AG09319 (cell line): ENCODE measurements at regions not wholly inside any gene's neighbourhood (a gene's known extent, or its start where the extent isn't known, plus 50 kb on each side); places are given as distances from the start of the nearest gene placed in this dataset.

Experiments
- DNase-seq: peaks from one replicate; pipeline ENCODE4 v3.0.0-alpha.2; 2010; ENCODE audit warnings: low read depth; ENCODE audit errors: extremely low read depth
- CTCF ChIP-seq: IDR thresholded peaks from 2 replicates; pipeline ENCODE4 v1.5.1; 2011; ENCODE audit warnings: low read depth, mild to moderate bottlenecking, inconsistent platforms, low read length, moderate library complexity

GRCh38 chr6:170134471-170135440 is 156.1 kb downstream of the DLL1 start:
- no peak for TF ChIP-seq CTCF

GRCh38 chr6:170134031-170134470 is 156.8 kb downstream of the DLL1 start:
- no peak for DNase-seq
- no peak for TF ChIP-seq CTCF

More at GRCh38 chr6:170134471-170135440, 156.1 kb downstream of the DLL1 start:
- DNase-seq, result no peak

GRCh38 chr6:170132561-170132991 is 158.3 kb downstream of the DLL1 start:
- no peak for DNase-seq
- TF ChIP-seq CTCF, result no peak

GRCh38 chr6:170132011-170132521 is 158.8 kb downstream of the DLL1 start:
- DNase-seq, result no peak
- TF ChIP-seq CTCF, result no peak

GRCh38 chr6:170131351-170131750 is 159.5 kb downstream of the DLL1 start:
- TF ChIP-seq CTCF, result no peak

GRCh38 chr6:170130771-170131241 is 160.1 kb downstream of the DLL1 start:
- TF ChIP-seq CTCF, result no peak
- no peak for DNase-seq

More at GRCh38 chr6:170131351-170131750, 159.5 kb downstream of the DLL1 start:
- no peak for DNase-seq

GRCh38 chr6:170130201-170130621 is 160.7 kb downstream of the DLL1 start:
- DNase-seq, result no peak
- TF ChIP-seq CTCF, result no peak
